Prostate gland (tissue), 2 donors: ENCODE measurements at regions not wholly inside any gene's neighbourhood (a gene's known extent, or its start where the extent isn't known, plus 50 kb on each side); places are given as distances from the start of the nearest gene placed in this dataset.

Experiments used
- DNase-seq: peaks from one replicate; pipeline ENCODE4 v3.0.0-alpha.2; 2019; ENCODE audit warnings: low spot score
- H3K27ac ChIP-seq, 2 donors: fragments of 200-600 bp; sonication (generic); 2 replicates each; pipeline ENCODE4 v1.5.1; 2017 to 2019
- H3K27me3 ChIP-seq: fragments of 200-600 bp; sonication (generic); replicated peaks from 2 replicates; pipeline ENCODE4 v1.5.1; 2019; ENCODE audit not compliant: insufficient read depth
- H3K36me3 ChIP-seq, 2 donors: fragments of 200-600 bp; sonication (generic); 1 replicate in 1 of 2; 2 replicates in 1 of 2; pipeline versions ENCODE4 v1.5.1 to v1.8.1; 2017 to 2019
- H3K4me1 ChIP-seq: fragments of 200-600 bp; sonication (generic); replicated peaks from 2 replicates; pipeline ENCODE4 v1.5.1; 2019
- H3K4me3 ChIP-seq, 2 donors: fragments of 200-600 bp; sonication (generic); 2 replicates each; pipeline ENCODE4 v1.5.1; 2017 to 2019
- H3K9me3 ChIP-seq: fragments of 200-600 bp; sonication (generic); 2 replicates; pipeline ENCODE4 v1.5.1; 2017
- CTCF ChIP-seq, 4 experiments: fragments of 200-600 bp in 2 of 4; fragments of 450-650 bp in 2 of 4; sonication (generic) in 2 of 4; IDR thresholded peaks; 1 replicate in 3 of 4; 2 replicates in 1 of 4; pipeline ENCODE4 v1.5.1; 2016 to 2019; ENCODE audit warnings: antibody characterized with exemption in 4 of 4, mild to moderate bottlenecking in 2 of 4, moderate library complexity in 2 of 4
- POLR2A ChIP-seq: fragments of 450-650 bp; IDR thresholded peaks from one replicate; pipeline ENCODE4 v1.6.1; 2016; ENCODE audit warnings: antibody characterized with exemption, mild to moderate bottlenecking
- POLR2AphosphoS5 ChIP-seq: sonication (generic); formaldehyde crosslinking; IDR thresholded peaks from one replicate; pipeline ENCODE4 v1.6.1; 2017; ENCODE audit warnings: antibody characterized with exemption
- WGBS: methylation state at CpG from one replicate; pipeline ENCODE4 v1.1.5; 2018; 5-methylcytosine and 5-hydroxymethylcytosine counted together
- intact Hi-C: fragments of 100-400 bp; cut with DNase I; formaldehyde crosslinking; loops from one replicate; pipeline ENCODE4 v1.14.2; 2022

GRCh38 chr11:70504246-70505020, 106.1 kb downstream of the CTTN start:
- WGBS, result 93% methylated on average over 19 of the region's 19 CpGs
- H3K27ac ChIP-seq, result no peak overlapping the region
- no peak for DNase-seq
- no peaks in the 10 kb centered on the region for H3K36me3 ChIP-seq
- no peaks in the 10 kb centered on the region for H3K4me1 ChIP-seq
- intact Hi-C loops, result no loop called here
- TF ChIP-seq CTCF (IDR thresholded peaks at IDR 0.05), result no peak
- TF ChIP-seq POLR2AphosphoS5, result no peak
- no peak for TF ChIP-seq POLR2A
- H3K27me3 ChIP-seq, result no peaks in the 10 kb centered on the region
- H3K9me3 ChIP-seq, result no peaks in the 10 kb centered on the region
- no peak overlapping the region for H3K4me3 ChIP-seq

GRCh38 chr11:70505331-70505731, 107.0 kb downstream of the CTTN start:
- no peak overlapping the region for H3K27ac ChIP-seq
- no peaks in the 10 kb centered on the region for H3K4me1 ChIP-seq
- no peaks in the 10 kb centered on the region for H3K9me3 ChIP-seq
- 86% methylated on average over 11 of the region's 11 CpGs for WGBS
- no peaks in the 10 kb centered on the region for H3K36me3 ChIP-seq
- no peaks in the 10 kb centered on the region for H3K27me3 ChIP-seq
- DNase-seq, result no peak
- H3K4me3 ChIP-seq, result no peak overlapping the region
- TF ChIP-seq POLR2AphosphoS5 (no peak), CTCF (IDR thresholded peaks at IDR 0.05) (no peak), POLR2A (no peak)
- intact Hi-C loops, result no loop called here

GRCh38 chr11:70505761-70506657, 107.7 kb downstream of the CTTN start:
- intact Hi-C loops, result no loop called here

GRCh38 chr11:70506658-70506970, 108.3 kb downstream of the CTTN start:
- intact Hi-C loops, result no loop called here
- H3K27ac ChIP-seq, result no peak overlapping the region
- H3K27me3 ChIP-seq, result no peaks in the 10 kb centered on the region
- H3K9me3 ChIP-seq, result no peaks in the 10 kb centered on the region
- no peak for TF ChIP-seq CTCF (IDR thresholded peaks at IDR 0.05)
- TF ChIP-seq POLR2A, result no peak
- TF ChIP-seq POLR2AphosphoS5, result no peak
- DNase-seq, result no peak
- no peaks in the 10 kb centered on the region for H3K4me1 ChIP-seq
- H3K4me3 ChIP-seq, result no peak overlapping the region
- 78% methylated on average over 5 of the region's 5 CpGs for WGBS
- no peaks in the 10 kb centered on the region for H3K36me3 ChIP-seq

More at GRCh38 chr11:70505761-70506657, 107.7 kb downstream of the CTTN start:
- no peaks in the 10 kb centered on the region for H3K36me3 ChIP-seq
- no peak overlapping the region for H3K27ac ChIP-seq
- no peaks in the 10 kb centered on the region for H3K4me1 ChIP-seq
- no peaks in the 10 kb centered on the region for H3K27me3 ChIP-seq
- 78% methylated on average over 15 of the region's 15 CpGs for WGBS
- DNase-seq, result no peak
- H3K4me3 ChIP-seq, result no peak overlapping the region
- no peaks in the 10 kb centered on the region for H3K9me3 ChIP-seq
- TF ChIP-seq POLR2A (no peak), CTCF (IDR thresholded peaks at IDR 0.05) (no peak), POLR2AphosphoS5 (no peak)
